ENCODE measurements at regions not wholly inside any gene's neighbourhood (a gene's known extent, or its start where the extent isn't known, plus 50 kb on each side); places are given as distances from the start of the nearest gene placed in this dataset.

- TF ChIP-seq CTCF (IDR thresholded peaks at IDR 0.05; ENCODE audit: insufficient read depth, low read length) (no peak), POLR2AphosphoS5 (IDR thresholded peaks at IDR 0.05; ENCODE audit: low read depth) (no peak), REST (IDR thresholded peaks at IDR 0.05; ENCODE audit: insufficient replicate concordance, low read depth) (no peak)
These were observed 352.3 kb upstream of the B3GALT2 start for GRCh38 chr1:193538680-193539079.

Measured in HL-60 (cell line).